ENCODE measurements at regions not wholly inside any gene's neighbourhood (a gene's known extent, or its start where the extent isn't known, plus 50 kb on each side); places are given as distances from the start of the nearest gene placed in this dataset.

DNA sequence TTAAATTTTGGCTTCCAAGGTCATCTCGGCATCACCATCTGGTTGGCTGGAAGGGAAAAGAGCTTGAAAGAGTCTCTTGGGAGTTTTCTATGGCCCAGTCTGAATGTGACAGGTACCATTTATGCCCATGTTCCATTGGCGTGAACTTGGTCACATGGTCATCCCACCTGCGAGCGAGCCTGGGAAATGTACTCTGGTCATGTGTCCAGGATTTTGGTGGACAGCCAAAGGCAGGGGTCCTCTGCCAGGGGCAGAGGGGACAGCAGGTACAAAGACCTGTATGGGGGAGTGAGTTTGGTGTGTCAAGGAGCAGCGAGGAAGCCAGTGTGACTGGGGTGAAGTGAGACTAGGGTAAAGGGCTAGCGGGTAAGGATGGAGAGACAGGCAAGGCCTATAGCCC lies 112.6 kb downstream of the CDC5L start:
- intact Hi-C loops (cut with DNase I) = no loop called here
- DNase-seq (ENCODE audit: low spot score) = no peak

GRCh38 chr6:44503471-44503870 lies 116.0 kb downstream of the CDC5L start:
- no peak for DNase-seq (ENCODE audit: low spot score)
- intact Hi-C loops (cut with DNase I) = no loop called here

GRCh38 chr6:44504301-44504791 lies 116.8 kb downstream of the CDC5L start:
- no peak for DNase-seq (ENCODE audit: low spot score)
- intact Hi-C loops (cut with DNase I) = no loop called here

DNA sequence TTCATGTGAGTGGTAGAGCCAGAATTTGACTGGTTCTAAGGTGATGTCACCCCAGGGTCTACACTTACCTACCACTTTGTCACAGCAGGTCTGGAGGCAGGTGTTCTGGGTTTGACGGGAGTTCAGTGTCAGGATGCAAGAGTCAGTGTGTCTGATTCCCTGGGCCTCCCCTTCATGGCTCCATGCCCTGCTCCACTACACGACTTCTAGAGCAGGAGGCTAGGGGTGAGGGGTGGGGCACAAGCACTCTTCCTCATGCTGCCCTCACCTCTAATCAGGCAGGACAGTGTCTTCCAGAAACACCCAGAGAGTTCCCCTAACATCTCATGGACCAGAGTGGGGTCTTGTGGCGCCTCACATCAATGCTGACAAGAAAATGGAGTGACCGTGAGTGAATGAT lies 118.2 kb downstream of the CDC5L start:
- DNase-seq (ENCODE audit: low spot score) = no peak
- intact Hi-C loops (cut with DNase I) = no loop called here

- intact Hi-C loops (cut with DNase I) = no loop called here
- DNase-seq (ENCODE audit: low spot score) = no peak
These were observed 119.5 kb downstream of the CDC5L start for GRCh38 chr6:44507014-44507413.

DNA sequence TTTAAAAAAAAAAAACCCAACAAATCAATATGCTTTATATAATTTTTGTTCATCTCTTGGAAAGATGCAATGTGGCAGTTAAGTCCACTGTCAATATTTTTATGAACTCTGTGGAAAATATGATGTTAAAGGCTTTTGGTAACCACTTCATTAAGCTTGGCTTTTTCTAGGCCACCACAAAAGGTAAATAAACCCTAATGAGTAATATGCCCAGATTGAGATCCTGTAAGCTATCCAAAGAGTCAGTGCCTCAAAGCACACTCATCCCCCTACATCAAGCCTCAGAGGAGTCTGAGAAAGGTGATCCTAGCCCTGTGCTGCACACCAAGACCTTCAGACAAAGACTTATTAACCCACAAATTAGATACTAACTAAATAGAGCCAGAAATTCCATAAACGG lies 121.1 kb downstream of the CDC5L start:
- DNase-seq (ENCODE audit: low spot score) = no peak
- intact Hi-C loops (cut with DNase I) = no loop called here

DNA sequence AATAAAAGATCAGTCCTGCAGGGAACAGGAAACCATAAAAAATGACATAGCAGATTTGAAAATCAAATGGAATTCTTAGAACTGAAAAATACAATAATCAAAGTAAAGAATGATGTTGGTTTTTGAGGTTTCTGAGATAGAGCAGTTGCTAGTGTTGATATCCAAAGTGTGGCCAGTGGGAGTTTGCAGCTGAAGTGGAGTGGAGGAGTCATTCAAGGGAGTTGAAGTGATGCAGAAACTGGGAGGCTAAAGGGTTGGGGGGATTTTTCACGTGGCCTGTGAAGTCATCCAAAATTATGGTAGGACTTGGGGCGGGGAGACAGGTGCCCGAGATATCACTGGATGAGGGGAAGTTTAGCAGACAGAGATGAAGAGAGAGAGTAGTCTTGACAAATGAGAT lies 123.6 kb downstream of the CDC5L start:
- intact Hi-C loops (cut with DNase I) = no loop called here
- no peak for DNase-seq (ENCODE audit: low spot score)

DNA sequence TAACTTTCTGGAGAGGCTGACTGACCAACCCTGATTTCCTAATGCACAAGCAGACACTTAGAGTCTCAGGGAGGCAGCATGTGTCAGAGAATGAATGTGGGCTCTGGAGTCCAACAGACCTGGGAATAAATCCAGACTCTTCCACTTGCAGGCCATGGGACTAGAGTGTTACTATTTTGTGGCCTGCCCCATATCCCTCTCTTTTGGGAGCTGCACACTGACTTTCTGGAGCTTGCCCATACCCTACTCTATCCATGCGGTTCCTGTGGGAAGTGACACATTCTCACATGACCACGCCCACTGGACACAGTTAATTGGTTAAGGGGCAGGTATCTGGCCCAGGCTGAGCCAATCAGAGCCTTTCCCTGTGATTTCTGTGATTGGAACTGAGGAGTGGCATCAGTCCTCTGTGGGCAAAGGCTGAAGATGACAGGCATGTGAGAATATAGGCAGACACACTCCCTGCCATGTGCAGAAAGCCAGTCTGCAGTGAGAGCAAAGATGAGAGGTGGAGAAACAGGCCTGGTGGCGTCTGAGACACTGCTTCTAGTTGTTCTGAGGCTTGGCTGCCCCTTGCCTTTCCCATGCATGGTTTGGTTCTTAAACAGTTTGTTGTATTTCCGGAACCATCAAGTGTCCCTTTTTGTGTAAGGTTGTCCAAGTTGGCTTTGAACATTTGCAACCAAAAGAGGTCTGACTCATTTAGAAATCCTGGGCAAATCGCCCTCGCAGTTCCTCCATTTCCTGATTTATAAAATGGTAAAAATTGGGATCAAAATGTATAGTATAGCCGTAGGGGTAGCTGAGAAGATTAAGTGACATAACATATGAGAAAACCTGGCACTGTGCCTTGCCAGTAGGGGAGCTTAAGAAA lies 125.6 kb downstream of the CDC5L start:
- DNase-seq (ENCODE audit: low spot score) = no peak
- intact Hi-C loops (cut with DNase I) = no loop called here

DNA sequence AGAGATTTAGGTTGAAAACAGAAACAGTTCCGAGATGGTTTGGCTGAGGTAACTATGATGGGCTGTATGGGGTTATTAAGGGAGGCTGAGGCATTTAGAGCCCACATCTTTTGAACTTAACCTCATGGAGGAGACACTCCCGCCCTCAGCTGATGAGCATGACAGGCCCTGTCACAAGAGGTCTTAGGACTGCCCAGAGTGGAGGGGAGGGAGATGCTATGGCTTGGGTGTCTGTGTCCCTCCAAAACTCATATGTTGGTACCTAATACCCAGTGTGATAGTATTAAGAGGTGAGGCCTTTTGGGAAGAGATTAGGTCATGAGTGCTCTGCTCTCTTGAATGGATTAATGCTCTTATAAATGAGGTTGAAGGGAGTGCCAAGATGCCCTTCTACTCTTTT lies 126.6 kb downstream of the CDC5L start:
- DNase-seq (ENCODE audit: low spot score) = no peak
- intact Hi-C loops (cut with DNase I) = no loop called here

DNA sequence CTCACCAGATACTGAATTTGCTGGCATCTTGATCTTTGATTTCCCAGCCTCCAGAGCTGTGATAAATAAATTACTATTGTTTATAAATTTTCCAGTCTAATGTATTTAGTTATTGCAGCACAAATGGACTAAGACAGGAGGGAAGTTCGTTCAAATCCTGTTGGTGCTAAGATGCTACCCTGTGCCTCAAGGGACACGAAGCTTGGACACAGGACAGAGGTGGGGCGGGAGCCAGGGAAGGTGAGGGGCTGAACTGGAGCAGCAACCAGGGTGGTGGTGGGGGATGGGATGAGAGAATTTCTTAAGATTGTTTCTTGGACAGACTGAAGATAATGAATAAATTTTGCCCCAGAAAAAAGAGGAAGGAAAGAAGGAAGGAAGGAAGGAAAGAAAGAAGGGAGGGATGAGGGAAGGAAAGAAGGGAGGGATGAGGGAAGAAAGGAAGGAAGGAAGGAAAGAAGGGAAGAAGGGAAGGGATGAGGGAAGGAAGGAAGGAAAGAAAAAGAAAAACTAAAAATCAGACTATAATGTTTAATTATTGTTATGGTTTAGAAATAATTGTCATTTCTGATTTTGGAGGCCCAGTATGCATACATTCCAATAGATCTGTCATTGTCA lies 127.2 kb downstream of the CDC5L start:
- intact Hi-C loops (cut with DNase I) = no loop called here
- no peak for DNase-seq (ENCODE audit: low spot score)

DNA sequence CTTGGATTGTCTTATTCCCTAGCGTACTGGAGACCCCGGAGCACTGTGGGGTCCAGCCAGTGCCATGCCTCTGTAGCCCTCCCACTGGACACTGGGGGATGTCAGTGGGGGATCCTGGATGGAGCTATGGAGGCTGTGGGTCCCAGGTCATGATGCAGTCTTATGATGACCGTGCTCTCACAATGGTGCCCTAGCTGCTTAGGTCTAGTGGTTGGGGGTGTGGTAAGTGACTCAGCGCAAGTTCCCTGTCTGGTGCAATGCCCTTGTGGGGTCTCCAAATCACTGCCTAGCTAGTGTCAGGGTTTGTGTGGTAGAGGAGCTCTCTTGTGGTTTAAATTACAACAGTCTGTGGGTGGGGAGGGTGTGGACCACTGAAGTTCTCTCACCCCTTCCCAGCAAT lies 135.4 kb downstream of the CDC5L start:
- no peak for DNase-seq (ENCODE audit: low spot score)
- intact Hi-C loops (cut with DNase I) = no loop called here

DNA sequence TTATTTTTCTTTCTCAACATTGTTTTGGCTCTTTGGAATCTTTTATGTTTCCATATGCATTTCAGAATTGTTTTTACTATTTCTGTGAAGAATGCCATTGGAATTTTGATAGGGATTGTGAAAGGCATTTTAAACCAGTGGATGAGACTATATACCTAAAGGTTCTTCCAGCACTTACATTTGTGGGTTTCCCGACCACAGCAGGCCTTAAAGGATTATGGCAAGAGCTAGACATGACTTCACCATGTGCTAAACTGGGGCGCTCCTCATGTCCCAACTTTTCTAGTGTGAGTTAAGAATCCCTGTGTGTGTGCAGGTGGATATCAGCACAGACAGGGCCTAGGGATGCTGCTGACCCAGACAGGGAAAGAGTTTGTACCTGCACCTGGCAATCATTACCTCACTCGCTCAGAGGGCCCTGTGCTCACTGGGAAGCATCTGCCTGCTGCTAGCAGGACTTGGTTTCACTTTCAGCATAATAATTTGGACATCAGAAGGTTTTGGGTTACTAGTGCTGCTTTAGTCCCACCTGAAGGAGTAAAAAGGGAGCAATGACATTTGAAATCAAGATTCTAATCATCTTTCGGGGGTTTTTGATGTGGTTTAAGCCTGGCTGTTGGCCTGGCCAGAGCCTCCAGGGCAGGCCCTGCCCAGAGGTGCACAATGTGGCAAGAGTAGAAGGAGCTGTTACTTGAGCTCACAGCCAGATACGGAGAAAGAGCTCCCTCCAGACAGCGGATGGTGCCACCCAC lies 137.1 kb downstream of the CDC5L start:
- intact Hi-C loops (cut with DNase I) = no loop called here
- no peak for DNase-seq (ENCODE audit: low spot score)

DNA sequence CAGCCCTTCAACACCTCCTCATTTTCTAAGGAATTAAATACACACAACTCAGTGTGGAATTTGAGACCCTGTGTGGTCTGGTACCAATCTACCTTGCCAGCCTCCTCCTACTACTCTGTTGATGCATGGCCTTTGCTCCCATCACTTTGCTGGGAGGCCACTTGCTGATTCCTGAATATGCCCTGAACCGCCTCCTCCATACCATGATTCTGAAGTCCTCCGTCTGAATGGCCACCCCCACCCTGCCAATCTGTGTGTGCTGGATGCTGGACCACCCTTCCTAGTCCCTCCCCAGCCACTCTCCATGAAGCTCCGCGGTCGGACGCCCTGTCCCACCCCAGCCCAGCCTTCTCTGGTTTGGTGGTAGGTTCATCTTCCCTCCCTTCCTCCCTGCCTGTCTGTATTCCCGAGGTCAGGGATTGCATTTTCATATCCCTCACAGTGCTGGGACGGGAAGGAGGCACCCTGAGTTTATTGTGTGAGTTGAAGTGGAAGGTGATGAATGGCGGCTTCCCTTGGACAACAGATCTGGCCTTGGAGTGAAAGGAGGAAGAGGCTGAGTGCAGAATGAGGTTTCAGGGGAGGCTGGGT lies 138.3 kb downstream of the CDC5L start:
- DNase-seq (ENCODE audit: low spot score) = no peak

GRCh38 chr6:44527181-44527580 lies 139.7 kb downstream of the CDC5L start:
- no peak for DNase-seq (ENCODE audit: low spot score)
- intact Hi-C loops (cut with DNase I) = no loop called here

More for the DNA sequence above, 138.3 kb downstream of the CDC5L start:
- intact Hi-C loops (cut with DNase I) = no loop called here

- DNase-seq (ENCODE audit: low spot score) = no peak
- intact Hi-C loops (cut with DNase I) = loop anchor here in 1 of 2 donors (2.0 kb wide), 1 partner anchor 19 kb away; no protein-coding TSS in a partner anchor
These were observed 140.3 kb downstream of the CDC5L start for GRCh38 chr6:44527583-44528369.

DNA sequence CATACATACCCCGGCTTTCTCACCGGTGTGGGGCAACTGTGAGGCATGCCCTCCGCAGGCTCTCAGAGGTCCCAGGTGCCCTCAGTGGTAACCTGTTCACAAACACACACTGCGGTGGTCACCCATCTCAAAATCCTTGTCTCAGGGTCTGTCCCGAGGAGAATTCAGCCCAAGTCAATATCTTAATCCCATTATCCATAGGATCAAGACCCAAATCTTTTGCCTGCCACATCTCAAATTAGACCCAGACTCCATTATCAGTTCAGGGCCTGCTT lies 140.8 kb downstream of the CDC5L start:
- intact Hi-C loops (cut with DNase I) = loop anchor here in 1 of 2 donors (2.0 kb wide), 1 partner anchor 18 kb away; no protein-coding TSS in a partner anchor
- DNase-seq (ENCODE audit: low spot score) = no peak

DNA sequence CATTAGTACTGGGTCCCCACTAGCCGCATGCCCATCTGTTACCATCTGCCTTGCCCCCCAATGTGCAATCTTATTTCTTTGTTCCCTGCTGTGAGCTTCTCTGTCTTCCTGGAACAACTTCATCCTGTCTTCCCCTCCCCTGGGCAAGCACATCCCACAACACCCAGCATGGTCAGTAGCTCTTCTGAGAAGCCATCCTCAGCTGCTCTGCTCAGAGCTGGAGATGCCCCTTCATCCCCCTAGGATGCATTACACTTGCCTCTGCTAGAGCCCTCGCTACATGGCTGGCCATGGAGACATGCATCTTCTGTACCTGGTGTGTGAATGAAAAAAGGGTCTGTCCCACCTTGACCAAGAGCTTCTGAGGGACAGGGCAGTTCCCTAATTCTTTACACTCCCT lies 141.2 kb downstream of the CDC5L start:
- no peak for DNase-seq (ENCODE audit: low spot score)
- intact Hi-C loops (cut with DNase I) = loop anchor here in 1 of 2 donors (2.0 kb wide), 1 partner anchor 18 kb away; no protein-coding TSS in a partner anchor

GRCh38 chr6:44529146-44529905 lies 141.8 kb downstream of the CDC5L start:
- DNase-seq (ENCODE audit: low spot score) = no peak
- intact Hi-C loops (cut with DNase I) = loop anchor here in 1 of 2 donors (2.0 kb wide), 1 partner anchor 17 kb away; no protein-coding TSS in a partner anchor

All from posterior vena cava (tissue), 2 donors.